ENCODE measurements at regions not wholly inside any gene's neighbourhood (a gene's known extent, or its start where the extent isn't known, plus 50 kb on each side); places are given as distances from the start of the nearest gene placed in this dataset.

DNA sequence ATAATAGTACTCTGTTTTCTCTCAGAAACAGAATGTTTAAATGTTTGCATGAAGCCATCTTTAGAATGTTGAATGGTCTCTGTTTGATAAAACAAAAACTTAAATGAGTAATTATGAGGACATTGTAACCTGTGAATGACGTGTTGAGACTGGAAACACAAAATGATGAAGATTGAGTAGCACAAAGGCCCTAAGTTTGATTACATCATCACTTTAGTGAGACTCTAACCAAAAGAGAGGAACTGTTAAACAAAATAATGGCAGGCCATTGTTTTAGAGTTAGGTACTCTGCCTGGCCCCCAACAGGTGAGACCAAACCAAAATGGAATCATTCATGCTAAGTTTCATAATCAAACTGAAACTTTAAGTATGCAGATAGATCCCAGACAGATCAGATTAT is 1561.7 kb upstream of the SLC39A10 start:
- Histone ChIP-seq H3K79me2 (ENCODE audit: insufficient read depth, low read length) (no peaks in the 10 kb centered on the region), H3K27me3 (ENCODE audit: insufficient read depth, low read length) (no peaks in the 10 kb centered on the region), H3K27ac (ENCODE audit: low read depth, low read length) (no peak overlapping the region), H3K9ac (ENCODE audit: low read length) (no peak overlapping the region), H2AFZ (ENCODE audit: low read depth, low read length, poor library complexity, severe bottlenecking) (no peak overlapping the region), H3K4me1 (ENCODE audit: control insufficient read depth in 1 of 2, insufficient read depth in 2 of 2, low read length in 2 of 2) (no peaks in the 10 kb centered on the region), H3K4me2 (ENCODE audit: low read length) (no peak overlapping the region), H3K9me3 (ENCODE audit: control insufficient read depth in 1 of 2, insufficient read depth in 1 of 2, low read depth in 1 of 2, low read length in 2 of 2) (no peaks in the 10 kb centered on the region), H3K36me3 (ENCODE audit: control insufficient read depth in 1 of 2, insufficient read depth in 2 of 2, low read length in 2 of 2) (no peaks in the 10 kb centered on the region), H3K4me3 (replicated peaks in 1 of 2; ENCODE audit: low read depth in 1 of 2, low read length in 2 of 2) (no peak overlapping the region), H3K9me2 (ENCODE audit: insufficient read depth) (no peaks in the 10 kb centered on the region), H4K20me1 (ENCODE audit: insufficient read depth) (no peaks in the 10 kb centered on the region)
- ChIA-PET POLR2A (no interaction called here), RAD21 (ENCODE audit: low non-redundant PET in 1 of 2, low total read pairs in 2 of 2, uncharacterized antibody in 2 of 2, unreplicated experiment in 2 of 2) (no interaction called here), CTCF (no interaction called here)
- intact Hi-C loops (cut with micrococcal nuclease), result no loop called here
- TF ChIP-seq SRF (IDR thresholded peaks at IDR 0.05; ENCODE audit: low read depth) (no peak), FOSL1 (IDR thresholded peaks at IDR 0.05; ENCODE audit: low read depth) (no peak), ZNF274 (IDR thresholded peaks at IDR 0.05; ENCODE audit: low read depth, low read length) (no peak), CEBPB (IDR thresholded peaks at IDR 0.05; ENCODE audit: low read depth) (no peak), RAD21 (IDR thresholded peaks at IDR 0.05; ENCODE audit: low read depth) (no peak), EZH2 (IDR thresholded peaks at IDR 0.05) (no peak), ZFX (IDR thresholded peaks at IDR 0.05) (no peak), SP1 (IDR thresholded peaks at IDR 0.05; ENCODE audit: low read depth) (no peak), JUND (IDR thresholded peaks at IDR 0.05) (no peak), POLR2A (IDR thresholded peaks at IDR 0.05; ENCODE audit: borderline replicate concordance, extremely low read depth, insufficient read depth, insufficient read length) (no peak)
- TF ChIP-seq, protein P1, sequence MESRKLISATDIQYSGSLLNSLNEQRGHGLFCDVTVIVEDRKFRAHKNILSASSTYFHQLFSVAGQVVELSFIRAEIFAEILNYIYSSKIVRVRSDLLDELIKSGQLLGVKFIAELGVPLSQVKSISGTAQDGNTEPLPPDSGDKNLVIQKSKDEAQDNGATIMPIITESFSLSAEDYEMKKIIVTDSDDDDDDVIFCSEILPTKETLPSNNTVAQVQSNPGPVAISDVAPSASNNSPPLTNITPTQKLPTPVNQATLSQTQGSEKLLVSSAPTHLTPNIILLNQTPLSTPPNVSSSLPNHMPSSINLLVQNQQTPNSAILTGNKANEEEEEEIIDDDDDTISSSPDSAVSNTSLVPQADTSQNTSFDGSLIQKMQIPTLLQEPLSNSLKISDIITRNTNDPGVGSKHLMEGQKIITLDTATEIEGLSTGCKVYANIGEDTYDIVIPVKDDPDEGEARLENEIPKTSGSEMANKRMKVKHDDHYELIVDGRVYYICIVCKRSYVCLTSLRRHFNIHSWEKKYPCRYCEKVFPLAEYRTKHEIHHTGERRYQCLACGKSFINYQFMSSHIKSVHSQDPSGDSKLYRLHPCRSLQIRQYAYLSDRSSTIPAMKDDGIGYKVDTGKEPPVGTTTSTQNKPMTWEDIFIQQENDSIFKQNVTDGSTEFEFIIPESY (IDR thresholded peaks at IDR 0.05; ENCODE audit: extremely low read depth, insufficient replicate concordance, low read length), result no peak
- TF ChIP-seq, protein P2, sequence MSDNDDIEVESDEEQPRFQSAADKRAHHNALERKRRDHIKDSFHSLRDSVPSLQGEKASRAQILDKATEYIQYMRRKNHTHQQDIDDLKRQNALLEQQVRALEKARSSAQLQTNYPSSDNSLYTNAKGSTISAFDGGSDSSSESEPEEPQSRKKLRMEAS (IDR thresholded peaks at IDR 0.05), result no peak
- no peak for DNase-seq (ENCODE audit: low read depth, low spot score)
- BruUV-seq (replicated peaks), result no TSS peak
- ATAC-seq, result no peak

Data from HCT116 (cell line).